ENCODE measurements at regions not wholly inside any gene's neighbourhood (a gene's known extent, or its start where the extent isn't known, plus 50 kb on each side); places are given as distances from the start of the nearest gene placed in this dataset.
"Not testable (repeated sequence)": the region's sequence is repeated elsewhere in the genome, so short reads cannot be mapped to it uniquely, and the experiment has no call there.

- no peak for DNase-seq (ENCODE audit: extremely low read depth, insufficient read length)
- Histone ChIP-seq H3K4me3 (replicated peaks; ENCODE audit: low read depth, low read length) (no peak overlapping the region), H3K36me3 (ENCODE audit: control insufficient read depth, insufficient read depth, low read length) (no peaks in the 10 kb centered on the region; the same call in 1 of the 2 replicates), H3K27me3 (replicated peaks; ENCODE audit: control insufficient read depth, insufficient read depth, low read length) (no peaks in the 10 kb centered on the region)
- no peak for TF ChIP-seq CTCF (IDR thresholded peaks at IDR 0.05; ENCODE audit: insufficient read depth, low read length, poor library complexity, severe bottlenecking)
Observed at GRCh38 chr5:94057655-94058054, 316.3 kb upstream of the POU5F2 start.

- no peaks in the 10 kb centered on the region for H3K27me3 ChIP-seq (replicated peaks; ENCODE audit: control insufficient read depth, insufficient read depth, low read length)
- no peak for TF ChIP-seq CTCF (IDR thresholded peaks at IDR 0.05; ENCODE audit: insufficient read depth, low read length, poor library complexity, severe bottlenecking)
- H3K36me3 ChIP-seq (ENCODE audit: control insufficient read depth, insufficient read depth, low read length): no peaks in the 10 kb centered on the region; the same call in 1 of the 2 replicates
- DNase-seq (ENCODE audit: extremely low read depth, insufficient read length): no peak
- no peak overlapping the region for H3K4me3 ChIP-seq (replicated peaks; ENCODE audit: low read depth, low read length)
Observed at GRCh38 chr5:94057217-94057616, 315.8 kb upstream of the POU5F2 start.

- not testable (repeated sequence) for H3K27me3 ChIP-seq (replicated peaks; ENCODE audit: control insufficient read depth, insufficient read depth, low read length)
- DNase-seq (ENCODE audit: extremely low read depth, insufficient read length): peak; percentile 27
Observed at GRCh38 chr5:94049307-94049922, 308.0 kb upstream of the POU5F2 start.

GRCh38 chr5:94045839-94046782 lies 304.7 kb upstream of the POU5F2 start:
- Histone ChIP-seq H3K4me3 (replicated peaks; ENCODE audit: low read depth, low read length) (no peak overlapping the region), H3K27me3 (replicated peaks; ENCODE audit: control insufficient read depth, insufficient read depth, low read length) (no peaks in the 10 kb centered on the region), H3K36me3 (ENCODE audit: control insufficient read depth, insufficient read depth, low read length) (no peaks in the 10 kb centered on the region)
- no peak for TF ChIP-seq CTCF (IDR thresholded peaks at IDR 0.05; ENCODE audit: insufficient read depth, low read length, poor library complexity, severe bottlenecking)
- no peak for DNase-seq (ENCODE audit: extremely low read depth, insufficient read length)

More at GRCh38 chr5:94049307-94049922, 308.0 kb upstream of the POU5F2 start:
- not testable (repeated sequence) for H3K36me3 ChIP-seq (ENCODE audit: control insufficient read depth, insufficient read depth, low read length); H3K4me3 ChIP-seq (replicated peaks; ENCODE audit: low read depth, low read length)

GRCh38 chr5:94043311-94043710 lies 301.9 kb upstream of the POU5F2 start:
- TF ChIP-seq CTCF (IDR thresholded peaks at IDR 0.05; ENCODE audit: insufficient read depth, low read length, poor library complexity, severe bottlenecking): no peak
- no peak for DNase-seq (ENCODE audit: extremely low read depth, insufficient read length)
- Histone ChIP-seq H3K27me3 (replicated peaks; ENCODE audit: control insufficient read depth, insufficient read depth, low read length) (no peaks in the 10 kb centered on the region), H3K36me3 (ENCODE audit: control insufficient read depth, insufficient read depth, low read length) (no peaks in the 10 kb centered on the region), H3K4me3 (replicated peaks; ENCODE audit: low read depth, low read length) (no peak overlapping the region)

GRCh38 chr5:94040591-94041148 lies 299.3 kb upstream of the POU5F2 start:
- no peak for DNase-seq (ENCODE audit: extremely low read depth, insufficient read length)
- H3K36me3 ChIP-seq (ENCODE audit: control insufficient read depth, insufficient read depth, low read length): no peaks in the 10 kb centered on the region

More at GRCh38 chr5:94040591-94041148, 299.3 kb upstream of the POU5F2 start:
- Histone ChIP-seq H3K4me3 (replicated peaks; ENCODE audit: low read depth, low read length) (no peak overlapping the region), H3K27me3 (replicated peaks; ENCODE audit: control insufficient read depth, insufficient read depth, low read length) (no peaks in the 10 kb centered on the region)
- TF ChIP-seq CTCF (IDR thresholded peaks at IDR 0.05; ENCODE audit: insufficient read depth, low read length, poor library complexity, severe bottlenecking): no peak
